ENCODE measurements at regions not wholly inside any gene's neighbourhood (a gene's known extent, or its start where the extent isn't known, plus 50 kb on each side); places are given as distances from the start of the nearest gene placed in this dataset.

- Histone ChIP-seq H3K27me3 (no peaks in the 10 kb centered on the region), H3K4me1 (peaks cover 7 to 29% (median 17%) of the 10 kb centered on the region in 4 donors), H3K27ac (replicated peaks in 1 of 4) (no peak overlapping the region), H3K36me3 (no peaks in the 10 kb centered on the region), H3K9me3 (peaks cover 0 to 11% (median 2%) of the 10 kb centered on the region in 4 donors), H3K4me3 (no peak overlapping the region)
- TF ChIP-seq CTCF (IDR thresholded peaks at IDR 0.05) = no peak
- TF ChIP-seq POLR2AphosphoS5 (IDR thresholded peaks at IDR 0.05) = no peak
- TF ChIP-seq EP300 (IDR thresholded peaks at IDR 0.05) = no peak
- TF ChIP-seq POLR2A (IDR thresholded peaks at IDR 0.05; ENCODE audit: low read depth) = no peak
- intact Hi-C loops (cut with DNase I) = loop anchor here (10.0 kb wide), 1 partner anchor 153 kb away; no protein-coding TSS in a partner anchor
- peak; percentile 3 for DNase-seq (ENCODE audit: extremely low spot score)
- 71% methylated on average over 3 of the region's 3 CpGs for WGBS
Observed at GRCh38 chr9:107178293-107178692, 104.8 kb upstream of the RAD23B start.

GRCh38 chr9:107180206-107180605 is 102.9 kb upstream of the RAD23B start:
- Histone ChIP-seq H3K4me3 (no peak overlapping the region), H3K9me3 (peaks cover 0 to 19% (median 3%) of the 10 kb centered on the region in 4 donors), H3K4me1 (peaks cover 3 to 21% (median 15%) of the 10 kb centered on the region in 4 donors), H3K36me3 (no peaks in the 10 kb centered on the region), H3K27me3 (no peaks in the 10 kb centered on the region), H3K27ac (replicated peaks in 1 of 4) (no peak overlapping the region)
- intact Hi-C loops (cut with DNase I) = no loop called here
- WGBS = 71% methylated on average over 1 of the region's 1 CpG
- TF ChIP-seq EP300 (IDR thresholded peaks at IDR 0.05) = no peak
- TF ChIP-seq POLR2A (IDR thresholded peaks at IDR 0.05; ENCODE audit: low read depth) = no peak
- no peak for TF ChIP-seq CTCF (IDR thresholded peaks at IDR 0.05)
- no peak for TF ChIP-seq POLR2AphosphoS5 (IDR thresholded peaks at IDR 0.05)
- peak; percentile 45 for DNase-seq (ENCODE audit: extremely low spot score)

- Histone ChIP-seq H3K4me3 (no peak overlapping the region), H3K9me3 (peaks cover 0 to 19% (median 3%) of the 10 kb centered on the region in 4 donors), H3K27me3 (no peaks in the 10 kb centered on the region), H3K27ac (replicated peaks in 1 of 4) (no peak overlapping the region), H3K36me3 (no peaks in the 10 kb centered on the region), H3K4me1 (no peaks in the 10 kb centered on the region)
- intact Hi-C loops (cut with DNase I) = no loop called here
- no peak for DNase-seq (ENCODE audit: extremely low spot score)
- TF ChIP-seq POLR2A (IDR thresholded peaks at IDR 0.05; ENCODE audit: low read depth) (no peak), CTCF (IDR thresholded peaks at IDR 0.05) (no peak), EP300 (IDR thresholded peaks at IDR 0.05) (no peak), POLR2AphosphoS5 (IDR thresholded peaks at IDR 0.05) (no peak)
Observed at GRCh38 chr9:107183176-107183575, 99.9 kb upstream of the RAD23B start.

GRCh38 chr9:107188376-107188775 is 94.7 kb upstream of the RAD23B start:
- no peaks in the 10 kb centered on the region for H3K36me3 ChIP-seq
- WGBS = 95% methylated on average over 1 of the region's 1 CpG
- intact Hi-C loops (cut with DNase I) = no loop called here
- no peaks in the 10 kb centered on the region for H3K4me1 ChIP-seq
- TF ChIP-seq POLR2A (IDR thresholded peaks at IDR 0.05; ENCODE audit: low read depth) (no peak), POLR2AphosphoS5 (IDR thresholded peaks at IDR 0.05) (no peak), CTCF (IDR thresholded peaks at IDR 0.05) (no peak), EP300 (IDR thresholded peaks at IDR 0.05) (no peak)
- H3K9me3 ChIP-seq = peaks cover 0 to 7% (median under 1%) of the 10 kb centered on the region in 4 donors
- no peak overlapping the region for H3K4me3 ChIP-seq
- H3K27me3 ChIP-seq = no peaks in the 10 kb centered on the region
- no peak overlapping the region for H3K27ac ChIP-seq (replicated peaks in 1 of 4)
- DNase-seq (ENCODE audit: extremely low spot score) = peak; percentile 64

All from esophagus muscularis mucosa (tissue), 4 donors.